ENCODE measurements at regions not wholly inside any gene's neighbourhood (a gene's known extent, or its start where the extent isn't known, plus 50 kb on each side); places are given as distances from the start of the nearest gene placed in this dataset.

DNA sequence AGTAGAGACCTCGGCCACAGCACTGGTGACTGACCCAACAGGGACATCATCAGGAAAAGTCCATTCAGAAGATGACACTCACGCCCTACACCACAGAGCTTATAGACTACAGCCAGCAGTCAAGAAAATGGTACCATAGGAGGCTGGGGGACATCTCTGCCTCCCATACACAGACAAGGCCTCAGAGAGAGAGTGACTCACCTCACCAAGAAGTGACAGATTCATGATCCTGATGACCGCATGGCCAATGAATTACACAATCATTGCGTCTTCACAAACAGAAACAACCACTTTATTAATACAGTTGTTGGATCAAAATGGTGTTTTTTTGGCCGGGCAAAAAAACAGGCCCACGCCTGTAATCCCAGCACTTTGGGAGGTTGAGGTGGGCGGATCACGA is 260.8 kb upstream of the TSHZ3 start:
- no peak for TF ChIP-seq CTCF (IDR thresholded peaks at IDR 0.05; ENCODE audit: low read depth, low read length, missing input control)
- TF ChIP-seq, protein P1, sequence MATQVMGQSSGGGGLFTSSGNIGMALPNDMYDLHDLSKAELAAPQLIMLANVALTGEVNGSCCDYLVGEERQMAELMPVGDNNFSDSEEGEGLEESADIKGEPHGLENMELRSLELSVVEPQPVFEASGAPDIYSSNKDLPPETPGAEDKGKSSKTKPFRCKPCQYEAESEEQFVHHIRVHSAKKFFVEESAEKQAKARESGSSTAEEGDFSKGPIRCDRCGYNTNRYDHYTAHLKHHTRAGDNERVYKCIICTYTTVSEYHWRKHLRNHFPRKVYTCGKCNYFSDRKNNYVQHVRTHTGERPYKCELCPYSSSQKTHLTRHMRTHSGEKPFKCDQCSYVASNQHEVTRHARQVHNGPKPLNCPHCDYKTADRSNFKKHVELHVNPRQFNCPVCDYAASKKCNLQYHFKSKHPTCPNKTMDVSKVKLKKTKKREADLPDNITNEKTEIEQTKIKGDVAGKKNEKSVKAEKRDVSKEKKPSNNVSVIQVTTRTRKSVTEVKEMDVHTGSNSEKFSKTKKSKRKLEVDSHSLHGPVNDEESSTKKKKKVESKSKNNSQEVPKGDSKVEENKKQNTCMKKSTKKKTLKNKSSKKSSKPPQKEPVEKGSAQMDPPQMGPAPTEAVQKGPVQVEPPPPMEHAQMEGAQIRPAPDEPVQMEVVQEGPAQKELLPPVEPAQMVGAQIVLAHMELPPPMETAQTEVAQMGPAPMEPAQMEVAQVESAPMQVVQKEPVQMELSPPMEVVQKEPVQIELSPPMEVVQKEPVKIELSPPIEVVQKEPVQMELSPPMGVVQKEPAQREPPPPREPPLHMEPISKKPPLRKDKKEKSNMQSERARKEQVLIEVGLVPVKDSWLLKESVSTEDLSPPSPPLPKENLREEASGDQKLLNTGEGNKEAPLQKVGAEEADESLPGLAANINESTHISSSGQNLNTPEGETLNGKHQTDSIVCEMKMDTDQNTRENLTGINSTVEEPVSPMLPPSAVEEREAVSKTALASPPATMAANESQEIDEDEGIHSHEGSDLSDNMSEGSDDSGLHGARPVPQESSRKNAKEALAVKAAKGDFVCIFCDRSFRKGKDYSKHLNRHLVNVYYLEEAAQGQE (IDR thresholded peaks at IDR 0.05) = no peak
- TF ChIP-seq SP1 (IDR thresholded peaks at IDR 0.05) = no peak
- no peak for TF ChIP-seq ZBTB33 (IDR thresholded peaks at IDR 0.05)
- no peak for TF ChIP-seq YY1 (IDR thresholded peaks at IDR 0.05)
- TF ChIP-seq RXRA (IDR thresholded peaks at IDR 0.05) = no peak
- TF ChIP-seq, protein P2, sequence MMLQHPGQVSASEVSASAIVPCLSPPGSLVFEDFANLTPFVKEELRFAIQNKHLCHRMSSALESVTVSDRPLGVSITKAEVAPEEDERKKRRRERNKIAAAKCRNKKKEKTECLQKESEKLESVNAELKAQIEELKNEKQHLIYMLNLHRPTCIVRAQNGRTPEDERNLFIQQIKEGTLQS (IDR thresholded peaks at IDR 0.05) = no peak
